ENCODE measurements at regions not wholly inside any gene's neighbourhood (a gene's known extent, or its start where the extent isn't known, plus 50 kb on each side); places are given as distances from the start of the nearest gene placed in this dataset.

- H3K4me3 ChIP-seq (replicated peaks; ENCODE audit: insufficient read depth, low read length): no peak overlapping the region
- no peaks in the 10 kb centered on the region for H3K27me3 ChIP-seq (ENCODE audit: insufficient read depth, poor library complexity, severe bottlenecking)
- no peak for DNase-seq (ENCODE audit: low read depth in 1 of 2, low spot score in 1 of 2)
- TF ChIP-seq GABPA (IDR thresholded peaks at IDR 0.05; ENCODE audit: low read depth): no peak
- no peak for TF ChIP-seq CTCF (IDR thresholded peaks at IDR 0.05; ENCODE audit: insufficient read depth, low read length)
- H3K27ac ChIP-seq (replicated peaks): no peak overlapping the region
Measured at GRCh38 chr18:55102958-55103456, 143.7 kb upstream of the CCDC68 start.

- DNase-seq (ENCODE audit: low read depth in 1 of 2, low spot score in 1 of 2): no peak
- no peak overlapping the region for H3K27ac ChIP-seq (replicated peaks)
- TF ChIP-seq POLR2AphosphoS5 (IDR thresholded peaks at IDR 0.05; ENCODE audit: low read depth) (no peak), SPI1 (IDR thresholded peaks at IDR 0.05; ENCODE audit: borderline replicate concordance, low read depth) (no peak)
- TF ChIP-seq, protein P1, sequence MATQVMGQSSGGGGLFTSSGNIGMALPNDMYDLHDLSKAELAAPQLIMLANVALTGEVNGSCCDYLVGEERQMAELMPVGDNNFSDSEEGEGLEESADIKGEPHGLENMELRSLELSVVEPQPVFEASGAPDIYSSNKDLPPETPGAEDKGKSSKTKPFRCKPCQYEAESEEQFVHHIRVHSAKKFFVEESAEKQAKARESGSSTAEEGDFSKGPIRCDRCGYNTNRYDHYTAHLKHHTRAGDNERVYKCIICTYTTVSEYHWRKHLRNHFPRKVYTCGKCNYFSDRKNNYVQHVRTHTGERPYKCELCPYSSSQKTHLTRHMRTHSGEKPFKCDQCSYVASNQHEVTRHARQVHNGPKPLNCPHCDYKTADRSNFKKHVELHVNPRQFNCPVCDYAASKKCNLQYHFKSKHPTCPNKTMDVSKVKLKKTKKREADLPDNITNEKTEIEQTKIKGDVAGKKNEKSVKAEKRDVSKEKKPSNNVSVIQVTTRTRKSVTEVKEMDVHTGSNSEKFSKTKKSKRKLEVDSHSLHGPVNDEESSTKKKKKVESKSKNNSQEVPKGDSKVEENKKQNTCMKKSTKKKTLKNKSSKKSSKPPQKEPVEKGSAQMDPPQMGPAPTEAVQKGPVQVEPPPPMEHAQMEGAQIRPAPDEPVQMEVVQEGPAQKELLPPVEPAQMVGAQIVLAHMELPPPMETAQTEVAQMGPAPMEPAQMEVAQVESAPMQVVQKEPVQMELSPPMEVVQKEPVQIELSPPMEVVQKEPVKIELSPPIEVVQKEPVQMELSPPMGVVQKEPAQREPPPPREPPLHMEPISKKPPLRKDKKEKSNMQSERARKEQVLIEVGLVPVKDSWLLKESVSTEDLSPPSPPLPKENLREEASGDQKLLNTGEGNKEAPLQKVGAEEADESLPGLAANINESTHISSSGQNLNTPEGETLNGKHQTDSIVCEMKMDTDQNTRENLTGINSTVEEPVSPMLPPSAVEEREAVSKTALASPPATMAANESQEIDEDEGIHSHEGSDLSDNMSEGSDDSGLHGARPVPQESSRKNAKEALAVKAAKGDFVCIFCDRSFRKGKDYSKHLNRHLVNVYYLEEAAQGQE (IDR thresholded peaks at IDR 0.05; ENCODE audit: insufficient replicate concordance, low read depth): no peak
- no peak overlapping the region for H3K4me3 ChIP-seq (replicated peaks; ENCODE audit: insufficient read depth, low read length)
- no peaks in the 10 kb centered on the region for H3K27me3 ChIP-seq (ENCODE audit: insufficient read depth, poor library complexity, severe bottlenecking)
Measured at GRCh38 chr18:55102501-55102900, 143.2 kb upstream of the CCDC68 start.

GRCh38 chr18:55101458-55101824 is 142.2 kb upstream of the CCDC68 start:
- H3K27ac ChIP-seq (replicated peaks): no peak overlapping the region
- TF ChIP-seq SPI1 (IDR thresholded peaks at IDR 0.05; ENCODE audit: borderline replicate concordance, low read depth): no peak
- TF ChIP-seq POLR2AphosphoS5 (IDR thresholded peaks at IDR 0.05; ENCODE audit: low read depth): no peak
- no peak for TF ChIP-seq CTCF (IDR thresholded peaks at IDR 0.05; ENCODE audit: insufficient read depth, low read length)
- no peak for TF ChIP-seq GABPA (IDR thresholded peaks at IDR 0.05; ENCODE audit: low read depth)
- TF ChIP-seq, protein P1 (IDR thresholded peaks at IDR 0.05; ENCODE audit: insufficient replicate concordance, low read depth): no peak
- H3K27me3 ChIP-seq (ENCODE audit: insufficient read depth, poor library complexity, severe bottlenecking): no peaks in the 10 kb centered on the region
- H3K4me3 ChIP-seq (replicated peaks; ENCODE audit: insufficient read depth, low read length): no peak overlapping the region
- DNase-seq (ENCODE audit: low read depth in 1 of 2, low spot score in 1 of 2): no peak

GRCh38 chr18:55100817-55101457 is 141.7 kb upstream of the CCDC68 start:
- TF ChIP-seq, protein P1 (IDR thresholded peaks at IDR 0.05; ENCODE audit: insufficient replicate concordance, low read depth): no peak
- no peak for TF ChIP-seq SPI1 (IDR thresholded peaks at IDR 0.05; ENCODE audit: borderline replicate concordance, low read depth)
- no peak for TF ChIP-seq CTCF (IDR thresholded peaks at IDR 0.05; ENCODE audit: insufficient read depth, low read length)
- no peak for TF ChIP-seq POLR2AphosphoS5 (IDR thresholded peaks at IDR 0.05; ENCODE audit: low read depth)
- no peak for TF ChIP-seq GABPA (IDR thresholded peaks at IDR 0.05; ENCODE audit: low read depth)
- H3K4me3 ChIP-seq (replicated peaks; ENCODE audit: insufficient read depth, low read length): no peak overlapping the region
- no peaks in the 10 kb centered on the region for H3K27me3 ChIP-seq (ENCODE audit: insufficient read depth, poor library complexity, severe bottlenecking)
- no peak for DNase-seq (ENCODE audit: low read depth in 1 of 2, low spot score in 1 of 2)
- H3K27ac ChIP-seq (replicated peaks): no peak overlapping the region
